ENCODE measurements at regions not wholly inside any gene's neighbourhood (a gene's known extent, or its start where the extent isn't known, plus 50 kb on each side); places are given as distances from the start of the nearest gene placed in this dataset.

- DNase-seq (no peak), ATAC-seq (no peak)
- TF ChIP-seq POLR2A (IDR thresholded peaks at IDR 0.05) (no peak), CTCF (IDR thresholded peaks at IDR 0.05) (no peak)
- H3K4me3 ChIP-seq = no peak overlapping the region
- H3K36me3 ChIP-seq = no peaks in the 10 kb centered on the region
- 29% methylated on average over 1 of the region's 1 CpG for WGBS (ENCODE audit: insufficient coverage, low coverage, low lambda C conversion rate, missing lambda C conversion rate)
- no peaks in the 10 kb centered on the region for H3K4me1 ChIP-seq
- H3K27ac ChIP-seq = no peak overlapping the region
- intact Hi-C loops (cut with DNase I) = no loop called here
- peaks cover 0 to 3% (median 0%) of the 10 kb centered on the region in 4 donors for H3K9me3 ChIP-seq
- no peaks in the 10 kb centered on the region for H3K27me3 ChIP-seq
Measured at GRCh38 chr7:84474436-84474835, 279.8 kb upstream of the SEMA3A start.

- TF ChIP-seq POLR2A (IDR thresholded peaks at IDR 0.05) = no peak
- no peak for TF ChIP-seq CTCF (IDR thresholded peaks at IDR 0.05)
- no peaks in the 10 kb centered on the region for H3K27me3 ChIP-seq
- DNase-seq = no peak
- no peak for ATAC-seq
- intact Hi-C loops (cut with DNase I) = no loop called here
- no peaks in the 10 kb centered on the region for H3K4me1 ChIP-seq
- H3K4me3 ChIP-seq = no peak overlapping the region
- no peak overlapping the region for H3K27ac ChIP-seq
- H3K36me3 ChIP-seq = no peaks in the 10 kb centered on the region
- H3K9me3 ChIP-seq = peaks cover 0 to 3% (median 0%) of the 10 kb centered on the region in 4 donors
- 64% methylated on average over 1 of the region's 1 CpG for WGBS (ENCODE audit: insufficient coverage, low coverage, low lambda C conversion rate, missing lambda C conversion rate)
Measured at GRCh38 chr7:84471576-84471975, 277.0 kb upstream of the SEMA3A start.

- Histone ChIP-seq H3K4me1 (no peaks in the 10 kb centered on the region), H3K27me3 (no peaks in the 10 kb centered on the region), H3K9me3 (peaks cover 0 to 3% (median 0%) of the 10 kb centered on the region in 4 donors), H3K4me3 (no peak overlapping the region), H3K36me3 (no peaks in the 10 kb centered on the region), H3K27ac (no peak overlapping the region)
- intact Hi-C loops (cut with DNase I) = no loop called here
- 40% methylated on average over 3 of the region's 3 CpGs for WGBS (ENCODE audit: insufficient coverage, low coverage, low lambda C conversion rate, missing lambda C conversion rate)
- DNase-seq = no peak
- ATAC-seq = no peak
- TF ChIP-seq POLR2A (IDR thresholded peaks at IDR 0.05) = no peak
- no peak for TF ChIP-seq CTCF (IDR thresholded peaks at IDR 0.05)
Measured at GRCh38 chr7:84469034-84469433, 274.4 kb upstream of the SEMA3A start.

DNA sequence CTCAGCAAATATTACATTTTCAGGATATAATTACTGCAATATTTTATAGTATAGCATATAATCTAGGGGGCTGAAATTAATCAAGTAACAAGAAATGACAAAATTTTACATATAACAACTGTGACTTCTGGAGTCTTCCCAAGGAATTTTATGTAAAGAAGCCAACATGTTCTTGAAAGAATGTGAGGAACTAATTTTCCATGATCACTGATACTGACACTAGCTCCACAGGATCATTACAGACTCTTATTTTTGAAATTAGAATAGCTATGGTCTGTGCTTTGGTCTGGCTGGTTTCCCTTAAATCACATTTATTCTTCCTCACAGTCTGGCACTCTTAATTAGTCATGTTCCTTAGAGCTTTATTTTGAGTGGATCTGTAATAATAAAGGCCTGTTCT is 267.7 kb upstream of the SEMA3A start:
- no peak for ATAC-seq
- intact Hi-C loops (cut with DNase I) = no loop called here
- no peaks in the 10 kb centered on the region for H3K4me1 ChIP-seq
- no peak for DNase-seq
- H3K27ac ChIP-seq = no peak overlapping the region
- H3K27me3 ChIP-seq = no peaks in the 10 kb centered on the region
- no peak for TF ChIP-seq POLR2A (IDR thresholded peaks at IDR 0.05)
- no peak for TF ChIP-seq CTCF (IDR thresholded peaks at IDR 0.05)
- no peak overlapping the region for H3K4me3 ChIP-seq
- H3K36me3 ChIP-seq = no peaks in the 10 kb centered on the region
- no peaks in the 10 kb centered on the region for H3K9me3 ChIP-seq

GRCh38 chr7:84461093-84461492 is 266.5 kb upstream of the SEMA3A start:
- TF ChIP-seq CTCF (IDR thresholded peaks at IDR 0.05) = no peak
- no peak for TF ChIP-seq POLR2A (IDR thresholded peaks at IDR 0.05)
- no peaks in the 10 kb centered on the region for H3K36me3 ChIP-seq
- H3K4me1 ChIP-seq = no peaks in the 10 kb centered on the region
- H3K27ac ChIP-seq = no peak overlapping the region
- H3K27me3 ChIP-seq = no peaks in the 10 kb centered on the region
- DNase-seq (no peak), ATAC-seq (no peak)
- no peak overlapping the region for H3K4me3 ChIP-seq
- intact Hi-C loops (cut with DNase I) = no loop called here
- no peaks in the 10 kb centered on the region for H3K9me3 ChIP-seq
- 46% methylated on average over 2 of the region's 2 CpGs for WGBS (ENCODE audit: insufficient coverage, low coverage, low lambda C conversion rate, missing lambda C conversion rate)

Data from right lobe of liver (tissue), 6 donors.